ENCODE measurements at regions not wholly inside any gene's neighbourhood (a gene's known extent, or its start where the extent isn't known, plus 50 kb on each side); places are given as distances from the start of the nearest gene placed in this dataset.

GRCh38 chr12:25422241-25422640 is 130.8 kb downstream of the LMNTD1 start:
- H3K4me3 ChIP-seq (ENCODE audit: low read length): no peak overlapping the region
- no peak overlapping the region for H2AFZ ChIP-seq (ENCODE audit: low read depth, low read length)
- no peak overlapping the region for H3K4me2 ChIP-seq (ENCODE audit: low read length)
- H3K27ac ChIP-seq (ENCODE audit: low read length): no peak overlapping the region
- H3K79me2 ChIP-seq (replicated peaks; ENCODE audit: insufficient read depth, low read length): no peaks in the 10 kb centered on the region
- H3K9me2 ChIP-seq (ENCODE audit: insufficient read depth, low read length): no peaks in the 10 kb centered on the region
- H3K27me3 ChIP-seq (ENCODE audit: insufficient read depth, low read depth, low read length): no peaks in the 10 kb centered on the region
- no peak overlapping the region for H3K9ac ChIP-seq (ENCODE audit: low read length)
- no peaks in the 10 kb centered on the region for H3F3A ChIP-seq (ENCODE audit: insufficient read depth, low read length, poor library complexity, severe bottlenecking)
- H4K20me1 ChIP-seq (ENCODE audit: insufficient read depth): no peaks in the 10 kb centered on the region
- H3K36me3 ChIP-seq (ENCODE audit: insufficient read depth, low read length): no peaks in the 10 kb centered on the region
- TF ChIP-seq TAF1 (IDR thresholded peaks at IDR 0.05; ENCODE audit: low read depth) (no peak), CTCF (IDR thresholded peaks at IDR 0.05; ENCODE audit: poor library complexity, severe bottlenecking) (no peak), EZH2 (IDR thresholded peaks at IDR 0.05; ENCODE audit: borderline replicate concordance, insufficient read depth, low read length, poor library complexity, severe bottlenecking) (no peak), REST (IDR thresholded peaks at IDR 0.05; ENCODE audit: borderline replicate concordance) (no peak), SMC3 (conservative IDR thresholded peaks at IDR 0.05; ENCODE audit: poor library complexity) (no peak)
- H3K9me3 ChIP-seq (ENCODE audit: low read length): no peaks in the 10 kb centered on the region

DNA sequence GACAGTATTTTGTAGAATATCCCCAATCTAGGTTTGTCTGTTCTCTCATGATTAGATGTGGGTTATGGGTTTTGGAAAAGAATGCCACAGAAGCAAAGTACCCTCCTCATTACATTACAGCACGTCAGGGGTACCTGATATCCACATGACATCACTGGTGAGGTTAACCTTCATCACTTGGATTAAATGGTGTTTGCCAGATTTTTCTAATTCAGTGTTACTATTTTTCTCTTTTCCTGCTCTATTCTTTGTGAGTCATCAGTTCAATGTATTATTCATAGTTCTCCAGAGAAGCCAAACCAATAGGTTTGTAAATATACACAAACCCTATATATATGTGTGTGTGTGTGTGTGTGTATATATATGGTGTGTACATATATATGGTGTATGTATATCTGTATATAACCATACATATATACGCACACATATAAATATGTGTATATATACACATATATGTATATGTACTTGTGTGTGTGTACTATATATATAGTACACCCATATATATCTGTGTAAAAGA is 131.4 kb downstream of the LMNTD1 start:
- Histone ChIP-seq H3K9me2 (ENCODE audit: insufficient read depth, low read length) (no peaks in the 10 kb centered on the region), H3K27me3 (ENCODE audit: insufficient read depth, low read depth, low read length) (no peaks in the 10 kb centered on the region), H3K4me2 (ENCODE audit: low read length) (no peak overlapping the region), H3K79me2 (replicated peaks; ENCODE audit: insufficient read depth, low read length) (no peaks in the 10 kb centered on the region), H2AFZ (ENCODE audit: low read depth, low read length) (no peak overlapping the region), H3K4me3 (ENCODE audit: low read length) (no peak overlapping the region), H3K9me3 (ENCODE audit: low read length) (no peaks in the 10 kb centered on the region), H3K27ac (ENCODE audit: low read length) (no peak overlapping the region), H3F3A (ENCODE audit: insufficient read depth, low read length, poor library complexity, severe bottlenecking) (no peaks in the 10 kb centered on the region), H4K20me1 (ENCODE audit: insufficient read depth) (no peaks in the 10 kb centered on the region), H3K9ac (ENCODE audit: low read length) (no peak overlapping the region), H3K36me3 (ENCODE audit: insufficient read depth, low read length) (no peaks in the 10 kb centered on the region)
- TF ChIP-seq REST (IDR thresholded peaks at IDR 0.05; ENCODE audit: borderline replicate concordance) (no peak), EP300 (conservative IDR thresholded peaks at IDR 0.05; ENCODE audit: poor library complexity, severe bottlenecking) (no peak), MXI1 (conservative IDR thresholded peaks at IDR 0.05; ENCODE audit: poor library complexity, severe bottlenecking) (no peak), RAD21 (conservative IDR thresholded peaks at IDR 0.05) (no peak), SMC3 (conservative IDR thresholded peaks at IDR 0.05; ENCODE audit: poor library complexity) (no peak), EZH2 (IDR thresholded peaks at IDR 0.05; ENCODE audit: borderline replicate concordance, insufficient read depth, low read length, poor library complexity, severe bottlenecking) (no peak), POLR2AphosphoS5 (IDR thresholded peaks at IDR 0.05) (no peak), CTCF (IDR thresholded peaks at IDR 0.05; ENCODE audit: poor library complexity, severe bottlenecking) (no peak), TAF1 (IDR thresholded peaks at IDR 0.05; ENCODE audit: low read depth) (no peak)

All from neural cell (in vitro differentiated cells).